HL-60 (cell line): ENCODE measurements at regions not wholly inside any gene's neighbourhood (a gene's known extent, or its start where the extent isn't known, plus 50 kb on each side); places are given as distances from the start of the nearest gene placed in this dataset.

Source experiments
- POLR2AphosphoS5 ChIP-seq: IDR thresholded peaks from 2 replicates; pipeline ENCODE4 v1.6.1; 2012; ENCODE audit warnings: low read depth
- TF ChIP-seq, protein P1 (sequence below): IDR thresholded peaks from one replicate; pipeline ENCODE4 v1.5.1; 2011; ENCODE audit warnings: low read length, control low read depth, inconsistent platforms; ENCODE audit not compliant: insufficient read depth

- TF ChIP-seq, protein P1, sequence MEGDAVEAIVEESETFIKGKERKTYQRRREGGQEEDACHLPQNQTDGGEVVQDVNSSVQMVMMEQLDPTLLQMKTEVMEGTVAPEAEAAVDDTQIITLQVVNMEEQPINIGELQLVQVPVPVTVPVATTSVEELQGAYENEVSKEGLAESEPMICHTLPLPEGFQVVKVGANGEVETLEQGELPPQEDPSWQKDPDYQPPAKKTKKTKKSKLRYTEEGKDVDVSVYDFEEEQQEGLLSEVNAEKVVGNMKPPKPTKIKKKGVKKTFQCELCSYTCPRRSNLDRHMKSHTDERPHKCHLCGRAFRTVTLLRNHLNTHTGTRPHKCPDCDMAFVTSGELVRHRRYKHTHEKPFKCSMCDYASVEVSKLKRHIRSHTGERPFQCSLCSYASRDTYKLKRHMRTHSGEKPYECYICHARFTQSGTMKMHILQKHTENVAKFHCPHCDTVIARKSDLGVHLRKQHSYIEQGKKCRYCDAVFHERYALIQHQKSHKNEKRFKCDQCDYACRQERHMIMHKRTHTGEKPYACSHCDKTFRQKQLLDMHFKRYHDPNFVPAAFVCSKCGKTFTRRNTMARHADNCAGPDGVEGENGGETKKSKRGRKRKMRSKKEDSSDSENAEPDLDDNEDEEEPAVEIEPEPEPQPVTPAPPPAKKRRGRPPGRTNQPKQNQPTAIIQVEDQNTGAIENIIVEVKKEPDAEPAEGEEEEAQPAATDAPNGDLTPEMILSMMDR = no peak
- no peak for TF ChIP-seq POLR2AphosphoS5
Measured at GRCh38 chr10:78579576-78579975, 489.2 kb upstream of the ZMIZ1 start.
